SHP77 (cell line): ENCODE measurements at regions not wholly inside any gene's neighbourhood (a gene's known extent, or its start where the extent isn't known, plus 50 kb on each side); places are given as distances from the start of the nearest gene placed in this dataset.
"Not testable (repeated sequence)": the region's sequence is repeated elsewhere in the genome, so short reads cannot be mapped to it uniquely, and the experiment has no call there.

Source experiments
- DNase-seq, 2 experiments: peaks; one replicate each; lab custom pipeline; 2025; lab: John Stamatoyannopoulos, UW

- DNase-seq: no peak
Observed at GRCh38 chr1:83130886-83131691, 867.8 kb downstream of the TTLL7 start.

- DNase-seq: no peak
Observed at GRCh38 chr1:83129107-83129506, 869.8 kb downstream of the TTLL7 start.

- no peak for DNase-seq
Observed at GRCh38 chr1:83125456-83125855, 873.5 kb downstream of the TTLL7 start.

GRCh38 chr1:83123019-83123418, 875.9 kb downstream of the TTLL7 start:
- no peak for DNase-seq

GRCh38 chr1:83118472-83118871, 880.5 kb downstream of the TTLL7 start:
- no peak for DNase-seq

- not testable (repeated sequence) for DNase-seq
Observed at GRCh38 chr1:83117030-83117429, 881.9 kb downstream of the TTLL7 start.

GRCh38 chr1:83115785-83116184, 883.1 kb downstream of the TTLL7 start:
- no peak for DNase-seq

- DNase-seq: no peak
Observed at GRCh38 chr1:83114136-83114834, 884.6 kb downstream of the TTLL7 start.

GRCh38 chr1:83113652-83114051, 885.3 kb downstream of the TTLL7 start:
- DNase-seq: peak in 1 of 2 experiments; percentile 34

- DNase-seq: no peak
Observed at GRCh38 chr1:83112248-83112885, 886.6 kb downstream of the TTLL7 start.

- no peak for DNase-seq
Observed at GRCh38 chr1:83110156-83110555, 888.8 kb downstream of the TTLL7 start.

- no peak for DNase-seq
Observed at GRCh38 chr1:83109692-83110091, 889.2 kb downstream of the TTLL7 start.

- DNase-seq: no peak
Observed at GRCh38 chr1:83104558-83104957, 894.4 kb downstream of the TTLL7 start.

GRCh38 chr1:83103341-83103740, 895.6 kb downstream of the TTLL7 start:
- DNase-seq: no peak

GRCh38 chr1:83102630-83103071, 896.3 kb downstream of the TTLL7 start:
- peak; percentile 67 to 79 for DNase-seq

GRCh38 chr1:83101406-83101805, 897.5 kb downstream of the TTLL7 start:
- no peak for DNase-seq

- no peak for DNase-seq
Observed at GRCh38 chr1:83100133-83100532, 898.8 kb downstream of the TTLL7 start.

- no peak for DNase-seq
Observed at GRCh38 chr1:83098791-83099190, 900.1 kb downstream of the TTLL7 start.

- no peak for DNase-seq
Observed at GRCh38 chr1:83098131-83098530, 900.8 kb downstream of the TTLL7 start.

GRCh38 chr1:83097715-83098114, 901.2 kb downstream of the TTLL7 start:
- DNase-seq: no peak

GRCh38 chr1:83095570-83095969, 903.4 kb downstream of the TTLL7 start:
- DNase-seq: no peak

- DNase-seq: no peak
Observed at GRCh38 chr1:83090195-83090594, 908.7 kb downstream of the TTLL7 start.

- DNase-seq: no peak
Observed at GRCh38 chr1:83087851-83088250, 911.1 kb downstream of the TTLL7 start.
